MM.1S (cell line): ENCODE measurements at regions not wholly inside any gene's neighbourhood (a gene's known extent, or its start where the extent isn't known, plus 50 kb on each side); places are given as distances from the start of the nearest gene placed in this dataset.

Experiments used
- CTCF ChIP-seq: fragments of 300-600 bp; sonication (generic); IDR thresholded peaks from 2 replicates; pipeline ENCODE4 v1.5.1; 2016; ENCODE audit warnings: antibody characterized with exemption, low read length, mixed read lengths
- EZH2 ChIP-seq: fragments of 300-600 bp; sonication (generic); optimal IDR thresholded peaks from 2 replicates; pipeline ENCODE3; 2017; ENCODE audit warnings: low read depth, mild to moderate bottlenecking, antibody characterized with exemption, low read length, mixed read lengths
- EZH2phosphoT487 ChIP-seq: fragments of 300-600 bp; sonication (generic); IDR thresholded peaks from 2 replicates; pipeline ENCODE4 v1.6.1; 2018; ENCODE audit warnings: antibody characterized with exemption, low read length

GRCh38 chr17:70629902-70630301 lies 460.6 kb downstream of the KCNJ2 start:
- TF ChIP-seq EZH2, result no peak
- TF ChIP-seq EZH2phosphoT487, result no peak
- no peak for TF ChIP-seq CTCF
